ENCODE measurements at regions not wholly inside any gene's neighbourhood (a gene's known extent, or its start where the extent isn't known, plus 50 kb on each side); places are given as distances from the start of the nearest gene placed in this dataset.

DNA sequence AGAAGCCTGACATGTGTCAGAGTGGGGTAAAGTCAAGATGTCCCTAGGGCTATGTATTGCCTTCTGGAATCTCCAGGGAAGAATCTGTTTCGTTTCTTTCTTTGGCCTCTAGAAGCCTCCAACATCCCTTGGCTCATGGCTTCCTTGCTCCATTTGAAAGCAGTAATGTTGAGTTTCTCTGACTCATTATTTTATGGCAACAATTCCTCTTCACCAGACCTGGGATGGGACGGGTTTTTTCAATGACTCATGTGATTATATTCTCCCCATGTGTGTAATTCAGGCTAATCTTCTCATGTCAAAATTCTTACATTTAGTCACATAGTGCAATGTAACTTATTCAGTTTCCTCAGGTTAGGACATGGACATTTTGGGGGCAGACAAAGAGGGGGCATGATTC, 1038.6 kb downstream of the CBLN2 start:
- DNase-seq (ENCODE audit: low spot score) (no peak), ATAC-seq (no peak)
- Mint-ChIP-seq H3K27ac (no peak overlapping the region), H3K4me1 (no peaks in the 10 kb centered on the region), H3K4me3 (no peak overlapping the region), H3K27me3 (ENCODE audit: low read depth) (peaks cover 5% of the 10 kb centered on the region; the same call in 1 of the 2 replicates), H3K36me3 (peaks cover 52% of the 10 kb centered on the region), H3K9me3 (peaks cover 65% of the 10 kb centered on the region)
- ChIA-PET POLR2A (no interaction called here), CTCF (no interaction called here)
- TF ChIP-seq, protein P1, sequence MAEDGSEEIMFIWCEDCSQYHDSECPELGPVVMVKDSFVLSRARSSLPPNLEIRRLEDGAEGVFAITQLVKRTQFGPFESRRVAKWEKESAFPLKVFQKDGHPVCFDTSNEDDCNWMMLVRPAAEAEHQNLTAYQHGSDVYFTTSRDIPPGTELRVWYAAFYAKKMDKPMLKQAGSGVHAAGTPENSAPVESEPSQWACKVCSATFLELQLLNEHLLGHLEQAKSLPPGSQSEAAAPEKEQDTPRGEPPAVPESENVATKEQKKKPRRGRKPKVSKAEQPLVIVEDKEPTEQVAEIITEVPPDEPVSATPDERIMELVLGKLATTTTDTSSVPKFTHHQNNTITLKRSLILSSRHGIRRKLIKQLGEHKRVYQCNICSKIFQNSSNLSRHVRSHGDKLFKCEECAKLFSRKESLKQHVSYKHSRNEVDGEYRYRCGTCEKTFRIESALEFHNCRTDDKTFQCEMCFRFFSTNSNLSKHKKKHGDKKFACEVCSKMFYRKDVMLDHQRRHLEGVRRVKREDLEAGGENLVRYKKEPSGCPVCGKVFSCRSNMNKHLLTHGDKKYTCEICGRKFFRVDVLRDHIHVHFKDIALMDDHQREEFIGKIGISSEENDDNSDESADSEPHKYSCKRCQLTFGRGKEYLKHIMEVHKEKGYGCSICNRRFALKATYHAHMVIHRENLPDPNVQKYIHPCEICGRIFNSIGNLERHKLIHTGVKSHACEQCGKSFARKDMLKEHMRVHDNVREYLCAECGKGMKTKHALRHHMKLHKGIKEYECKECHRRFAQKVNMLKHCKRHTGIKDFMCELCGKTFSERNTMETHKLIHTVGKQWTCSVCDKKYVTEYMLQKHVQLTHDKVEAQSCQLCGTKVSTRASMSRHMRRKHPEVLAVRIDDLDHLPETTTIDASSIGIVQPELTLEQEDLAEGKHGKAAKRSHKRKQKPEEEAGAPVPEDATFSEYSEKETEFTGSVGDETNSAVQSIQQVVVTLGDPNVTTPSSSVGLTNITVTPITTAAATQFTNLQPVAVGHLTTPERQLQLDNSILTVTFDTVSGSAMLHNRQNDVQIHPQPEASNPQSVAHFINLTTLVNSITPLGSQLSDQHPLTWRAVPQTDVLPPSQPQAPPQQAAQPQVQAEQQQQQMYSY (CRISPR knock-in tag; IDR thresholded peaks at IDR 0.05), result no peak

DNA sequence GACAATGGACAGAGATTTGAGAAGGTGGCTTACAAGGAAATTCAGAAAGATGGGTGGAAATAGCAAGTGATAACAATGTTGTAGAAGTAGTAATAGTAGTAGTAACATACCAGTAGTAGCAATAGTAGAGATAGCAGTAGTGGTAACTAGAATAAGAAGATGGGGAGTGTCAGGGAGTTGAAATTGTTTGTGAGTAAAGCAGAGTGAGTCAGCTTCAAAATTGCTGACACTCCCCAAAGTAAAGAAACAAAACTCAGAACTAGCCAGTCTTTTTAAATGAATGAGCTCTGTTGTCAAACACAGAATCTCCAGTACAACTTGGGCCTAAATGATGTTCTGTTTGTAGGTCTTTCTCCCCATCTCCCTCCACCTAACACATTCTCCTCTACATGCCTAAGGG, 1040.9 kb downstream of the CBLN2 start:
- Mint-ChIP-seq H3K4me3 (no peak overlapping the region), H3K9me3 (peaks cover 74% of the 10 kb centered on the region), H3K27ac (no peak overlapping the region), H3K4me1 (no peaks in the 10 kb centered on the region), H3K27me3 (ENCODE audit: low read depth) (peaks cover 5% of the 10 kb centered on the region; the same call in 1 of the 2 replicates), H3K36me3 (peaks cover 58% of the 10 kb centered on the region)
- CTCF ChIA-PET, result no interaction called here
- ATAC-seq (no peak), DNase-seq (ENCODE audit: low spot score) (no peak)
- no peak for TF ChIP-seq KAT7 (CRISPR knock-in tag; IDR thresholded peaks at IDR 0.05; ENCODE audit: borderline replicate concordance)
- TF ChIP-seq, protein P2, sequence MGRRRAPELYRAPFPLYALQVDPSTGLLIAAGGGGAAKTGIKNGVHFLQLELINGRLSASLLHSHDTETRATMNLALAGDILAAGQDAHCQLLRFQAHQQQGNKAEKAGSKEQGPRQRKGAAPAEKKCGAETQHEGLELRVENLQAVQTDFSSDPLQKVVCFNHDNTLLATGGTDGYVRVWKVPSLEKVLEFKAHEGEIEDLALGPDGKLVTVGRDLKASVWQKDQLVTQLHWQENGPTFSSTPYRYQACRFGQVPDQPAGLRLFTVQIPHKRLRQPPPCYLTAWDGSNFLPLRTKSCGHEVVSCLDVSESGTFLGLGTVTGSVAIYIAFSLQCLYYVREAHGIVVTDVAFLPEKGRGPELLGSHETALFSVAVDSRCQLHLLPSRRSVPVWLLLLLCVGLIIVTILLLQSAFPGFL (CRISPR knock-in tag; IDR thresholded peaks at IDR 0.05; ENCODE audit: borderline replicate concordance), result no peak
- TF ChIP-seq, protein P3, sequence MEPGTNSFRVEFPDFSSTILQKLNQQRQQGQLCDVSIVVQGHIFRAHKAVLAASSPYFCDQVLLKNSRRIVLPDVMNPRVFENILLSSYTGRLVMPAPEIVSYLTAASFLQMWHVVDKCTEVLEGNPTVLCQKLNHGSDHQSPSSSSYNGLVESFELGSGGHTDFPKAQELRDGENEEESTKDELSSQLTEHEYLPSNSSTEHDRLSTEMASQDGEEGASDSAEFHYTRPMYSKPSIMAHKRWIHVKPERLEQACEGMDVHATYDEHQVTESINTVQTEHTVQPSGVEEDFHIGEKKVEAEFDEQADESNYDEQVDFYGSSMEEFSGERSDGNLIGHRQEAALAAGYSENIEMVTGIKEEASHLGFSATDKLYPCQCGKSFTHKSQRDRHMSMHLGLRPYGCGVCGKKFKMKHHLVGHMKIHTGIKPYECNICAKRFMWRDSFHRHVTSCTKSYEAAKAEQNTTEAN (CRISPR knock-in tag; IDR thresholded peaks at IDR 0.05), result no peak
- no peak for TF ChIP-seq CREB1 (CRISPR knock-in tag; IDR thresholded peaks at IDR 0.05)
- TF ChIP-seq, protein P4, sequence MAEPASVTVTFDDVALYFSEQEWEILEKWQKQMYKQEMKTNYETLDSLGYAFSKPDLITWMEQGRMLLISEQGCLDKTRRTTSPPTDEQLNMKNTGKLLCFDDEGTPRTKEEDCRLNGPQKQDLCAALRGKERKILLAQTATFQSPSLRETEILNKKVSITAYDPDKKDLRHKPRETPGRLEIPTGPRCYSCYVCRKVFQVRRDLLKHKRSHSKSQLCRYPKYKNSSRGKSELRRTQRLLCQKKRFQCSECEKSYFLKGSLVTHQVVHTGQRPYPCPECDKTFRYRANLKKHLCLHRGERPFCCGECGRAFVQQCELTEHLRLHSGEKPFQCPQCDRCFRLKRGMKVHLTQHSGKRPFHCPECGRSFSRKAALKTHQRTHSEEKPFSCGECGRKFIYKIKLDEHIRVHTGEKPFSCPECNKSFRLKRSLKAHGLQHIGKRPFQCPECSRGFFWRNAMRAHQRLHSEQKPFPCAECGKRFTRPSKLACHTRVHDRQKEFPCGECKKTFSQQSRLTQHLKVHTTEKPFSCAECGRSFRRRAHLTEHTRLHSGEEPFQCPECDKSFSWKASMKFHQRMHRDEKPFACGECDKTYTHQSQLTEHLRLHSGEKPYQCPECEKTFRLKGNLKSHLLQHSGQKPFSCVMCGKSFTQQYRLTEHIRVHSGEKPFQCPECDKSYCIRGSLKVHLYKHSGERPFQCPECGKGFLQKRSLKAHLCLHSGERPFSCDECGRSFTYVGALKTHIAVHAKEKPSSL (CRISPR knock-in tag; conservative IDR thresholded peaks at IDR 0.05), result no peak
- TF ChIP-seq ZNF671 (CRISPR knock-in tag; IDR thresholded peaks at IDR 0.05), result no peak
- no peak for TF ChIP-seq ETV6 (CRISPR knock-in tag; IDR thresholded peaks at IDR 0.05)
- TF ChIP-seq ZNF396 (CRISPR knock-in tag; IDR thresholded peaks at IDR 0.05; ENCODE audit: borderline replicate concordance), result no peak
- no peak for TF ChIP-seq ZNF232 (CRISPR knock-in tag; IDR thresholded peaks at IDR 0.05)
- no peak for TF ChIP-seq IRF2 (CRISPR knock-in tag; IDR thresholded peaks at IDR 0.05; ENCODE audit: borderline replicate concordance, low read depth)
- POLR2A ChIA-PET, result no interaction called here

DNA sequence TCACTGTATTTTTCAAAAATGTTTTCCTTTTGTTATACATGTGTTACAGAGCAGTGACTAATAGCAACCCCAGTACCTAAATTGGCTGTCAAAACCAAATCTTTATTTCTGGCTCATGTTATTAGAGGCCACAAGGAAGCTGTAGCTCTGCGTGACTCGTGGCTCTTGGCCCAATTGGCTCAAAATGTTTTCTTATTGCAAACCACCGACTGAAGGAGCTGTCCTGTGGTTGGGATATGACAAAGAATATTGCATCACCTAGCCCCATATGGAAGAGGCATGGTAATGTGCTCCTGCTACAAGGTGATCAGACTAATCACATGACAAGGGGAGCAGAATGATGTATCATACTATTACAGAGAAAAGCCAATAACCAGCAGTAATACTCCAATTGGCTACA, 1058.5 kb downstream of the CBLN2 start:
- H3K9me3 Mint-ChIP-seq, result peaks cover 78% of the 10 kb centered on the region
- H3K27me3 Mint-ChIP-seq (ENCODE audit: low read depth), result no peaks in the 10 kb centered on the region
- no peak overlapping the region for H3K4me3 Mint-ChIP-seq
- POLR2A ChIA-PET, result no interaction called here
- H3K4me1 Mint-ChIP-seq, result no peaks in the 10 kb centered on the region
- H3K36me3 Mint-ChIP-seq, result peaks cover 55% of the 10 kb centered on the region
- DNase-seq (ENCODE audit: low spot score) (no peak), ATAC-seq (no peak)
- CTCF ChIA-PET, result no interaction called here
- no peak overlapping the region for H3K27ac Mint-ChIP-seq
- TF ChIP-seq ZNF416 (CRISPR knock-in tag; IDR thresholded peaks at IDR 0.05), result no peak
- TF ChIP-seq, protein P5, sequence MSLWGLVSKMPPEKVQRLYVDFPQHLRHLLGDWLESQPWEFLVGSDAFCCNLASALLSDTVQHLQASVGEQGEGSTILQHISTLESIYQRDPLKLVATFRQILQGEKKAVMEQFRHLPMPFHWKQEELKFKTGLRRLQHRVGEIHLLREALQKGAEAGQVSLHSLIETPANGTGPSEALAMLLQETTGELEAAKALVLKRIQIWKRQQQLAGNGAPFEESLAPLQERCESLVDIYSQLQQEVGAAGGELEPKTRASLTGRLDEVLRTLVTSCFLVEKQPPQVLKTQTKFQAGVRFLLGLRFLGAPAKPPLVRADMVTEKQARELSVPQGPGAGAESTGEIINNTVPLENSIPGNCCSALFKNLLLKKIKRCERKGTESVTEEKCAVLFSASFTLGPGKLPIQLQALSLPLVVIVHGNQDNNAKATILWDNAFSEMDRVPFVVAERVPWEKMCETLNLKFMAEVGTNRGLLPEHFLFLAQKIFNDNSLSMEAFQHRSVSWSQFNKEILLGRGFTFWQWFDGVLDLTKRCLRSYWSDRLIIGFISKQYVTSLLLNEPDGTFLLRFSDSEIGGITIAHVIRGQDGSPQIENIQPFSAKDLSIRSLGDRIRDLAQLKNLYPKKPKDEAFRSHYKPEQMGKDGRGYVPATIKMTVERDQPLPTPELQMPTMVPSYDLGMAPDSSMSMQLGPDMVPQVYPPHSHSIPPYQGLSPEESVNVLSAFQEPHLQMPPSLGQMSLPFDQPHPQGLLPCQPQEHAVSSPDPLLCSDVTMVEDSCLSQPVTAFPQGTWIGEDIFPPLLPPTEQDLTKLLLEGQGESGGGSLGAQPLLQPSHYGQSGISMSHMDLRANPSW (CRISPR knock-in tag; conservative IDR thresholded peaks at IDR 0.05; ENCODE audit: low read depth), result no peak
- TF ChIP-seq, protein P6, sequence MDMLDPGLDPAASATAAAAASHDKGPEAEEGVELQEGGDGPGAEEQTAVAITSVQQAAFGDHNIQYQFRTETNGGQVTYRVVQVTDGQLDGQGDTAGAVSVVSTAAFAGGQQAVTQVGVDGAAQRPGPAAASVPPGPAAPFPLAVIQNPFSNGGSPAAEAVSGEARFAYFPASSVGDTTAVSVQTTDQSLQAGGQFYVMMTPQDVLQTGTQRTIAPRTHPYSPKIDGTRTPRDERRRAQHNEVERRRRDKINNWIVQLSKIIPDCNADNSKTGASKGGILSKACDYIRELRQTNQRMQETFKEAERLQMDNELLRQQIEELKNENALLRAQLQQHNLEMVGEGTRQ (CRISPR knock-in tag; IDR thresholded peaks at IDR 0.05), result no peak
- TF ChIP-seq, protein P7, sequence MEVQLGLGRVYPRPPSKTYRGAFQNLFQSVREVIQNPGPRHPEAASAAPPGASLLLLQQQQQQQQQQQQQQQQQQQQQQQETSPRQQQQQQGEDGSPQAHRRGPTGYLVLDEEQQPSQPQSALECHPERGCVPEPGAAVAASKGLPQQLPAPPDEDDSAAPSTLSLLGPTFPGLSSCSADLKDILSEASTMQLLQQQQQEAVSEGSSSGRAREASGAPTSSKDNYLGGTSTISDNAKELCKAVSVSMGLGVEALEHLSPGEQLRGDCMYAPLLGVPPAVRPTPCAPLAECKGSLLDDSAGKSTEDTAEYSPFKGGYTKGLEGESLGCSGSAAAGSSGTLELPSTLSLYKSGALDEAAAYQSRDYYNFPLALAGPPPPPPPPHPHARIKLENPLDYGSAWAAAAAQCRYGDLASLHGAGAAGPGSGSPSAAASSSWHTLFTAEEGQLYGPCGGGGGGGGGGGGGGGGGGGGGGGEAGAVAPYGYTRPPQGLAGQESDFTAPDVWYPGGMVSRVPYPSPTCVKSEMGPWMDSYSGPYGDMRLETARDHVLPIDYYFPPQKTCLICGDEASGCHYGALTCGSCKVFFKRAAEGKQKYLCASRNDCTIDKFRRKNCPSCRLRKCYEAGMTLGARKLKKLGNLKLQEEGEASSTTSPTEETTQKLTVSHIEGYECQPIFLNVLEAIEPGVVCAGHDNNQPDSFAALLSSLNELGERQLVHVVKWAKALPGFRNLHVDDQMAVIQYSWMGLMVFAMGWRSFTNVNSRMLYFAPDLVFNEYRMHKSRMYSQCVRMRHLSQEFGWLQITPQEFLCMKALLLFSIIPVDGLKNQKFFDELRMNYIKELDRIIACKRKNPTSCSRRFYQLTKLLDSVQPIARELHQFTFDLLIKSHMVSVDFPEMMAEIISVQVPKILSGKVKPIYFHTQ (CRISPR knock-in tag; IDR thresholded peaks at IDR 0.05), result no peak
- TF ChIP-seq, protein P8, sequence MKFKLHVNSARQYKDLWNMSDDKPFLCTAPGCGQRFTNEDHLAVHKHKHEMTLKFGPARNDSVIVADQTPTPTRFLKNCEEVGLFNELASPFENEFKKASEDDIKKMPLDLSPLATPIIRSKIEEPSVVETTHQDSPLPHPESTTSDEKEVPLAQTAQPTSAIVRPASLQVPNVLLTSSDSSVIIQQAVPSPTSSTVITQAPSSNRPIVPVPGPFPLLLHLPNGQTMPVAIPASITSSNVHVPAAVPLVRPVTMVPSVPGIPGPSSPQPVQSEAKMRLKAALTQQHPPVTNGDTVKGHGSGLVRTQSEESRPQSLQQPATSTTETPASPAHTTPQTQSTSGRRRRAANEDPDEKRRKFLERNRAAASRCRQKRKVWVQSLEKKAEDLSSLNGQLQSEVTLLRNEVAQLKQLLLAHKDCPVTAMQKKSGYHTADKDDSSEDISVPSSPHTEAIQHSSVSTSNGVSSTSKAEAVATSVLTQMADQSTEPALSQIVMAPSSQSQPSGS (CRISPR knock-in tag; IDR thresholded peaks at IDR 0.05; ENCODE audit: borderline replicate concordance, low read depth), result no peak
